HepG2 (cell line): ENCODE measurements at regions not wholly inside any gene's neighbourhood (a gene's known extent, or its start where the extent isn't known, plus 50 kb on each side); places are given as distances from the start of the nearest gene placed in this dataset.

ENCODE experiments used
- ATAC-seq: fragments of 200-7000 bp; cut with Tn5 transposase; 3 replicates; pipeline ENCODE4 v1.9.1; 2020; ENCODE audit warnings: mild to moderate bottlenecking, moderate library complexity
- BruUV-seq: library from RNA; stranded (reverse); fragments of 400-500 nt; replicated peaks from 2 replicates; lab custom pipeline; 2021; lab: Mats Ljungman, UMichigan
- CTCF ChIA-PET: fragments of 300-600 bp; formaldehyde crosslinking; extraction: SDS; loops from one replicate; lab custom pipeline; 2021; ENCODE audit warnings: low total read pairs, inconsistent platforms, low intra/inter-chr PET ratio; lab: Yijun Ruan, JAX
- POLR2A ChIA-PET: fragments of 350-600 bp; sonication (Branson Sonifier 250); formaldehyde crosslinking; loops from one replicate; lab custom pipeline; 2020; ENCODE audit warnings: antibody characterized with exemption, inconsistent platforms; lab: Yijun Ruan, JAX
- DNase-seq: peaks from one replicate; pipeline ENCODE4 v3.0.0-alpha.2; 2015; ENCODE audit warnings: low spot score
- FAIRE-seq: peaks from 3 replicates; lab custom pipeline; 2011; peaks lifted over from hg19 to GRCh38; lab: Jason Lieb, UNC
- H2AFZ ChIP-seq: one replicate; pipeline ENCODE4 v1.6.1; 2011; ENCODE audit warnings: low read length, inconsistent platforms
- H3K27ac ChIP-seq: fragments of 300-600 bp; 3 replicates; pipeline ENCODE4 v1.8.0; 2011; ENCODE audit warnings: mixed run types, mild to moderate bottlenecking, mixed read lengths, low read length, inconsistent platforms; ENCODE audit not compliant: insufficient read depth; ENCODE audit errors: extremely low read length
- H3K27me3 ChIP-seq, 2 experiments: fragments of 200-600 bp in 1 of 2; 2 replicates in 1 of 2; 3 replicates in 1 of 2; pipeline versions ENCODE4 v1.6.0 to v1.8.0; 2011; ENCODE audit warnings: low read length in 2 of 2, mild to moderate bottlenecking in 2 of 2, moderate library complexity in 2 of 2, inconsistent platforms in 1 of 2; ENCODE audit not compliant: insufficient read depth in 2 of 2, control insufficient read depth in 1 of 2
- H3K36me3 ChIP-seq, 2 experiments: fragments of 200-600 bp in 1 of 2; replicated peaks in 1 of 2; 2 replicates in 1 of 2; 3 replicates in 1 of 2; pipeline versions ENCODE4 v1.5.1 to v1.8.0; 2011; ENCODE audit warnings: low read length in 2 of 2, inconsistent platforms in 1 of 2; ENCODE audit not compliant: insufficient read depth in 2 of 2, control insufficient read depth in 1 of 2
- H3K4me1 ChIP-seq: 2 replicates; pipeline ENCODE4 v1.5.1; 2012; ENCODE audit warnings: low read length, inconsistent platforms; ENCODE audit not compliant: insufficient read depth
- H3K4me2 ChIP-seq: 2 replicates; pipeline ENCODE4 v1.6.0; 2011; ENCODE audit warnings: low read depth, low read length, inconsistent platforms
- H3K4me3 ChIP-seq, 3 experiments: fragments of 200-600 bp in 1 of 3; sonication (generic), shearing (Covaris generic) in 1 of 3; replicated peaks in 1 of 3; 2 replicates each; pipeline ENCODE4 v1.5.1; 2011 to 2016; ENCODE audit warnings: low read length in 3 of 3, inconsistent platforms in 2 of 3, low read depth in 2 of 3, mild to moderate bottlenecking in 2 of 3, control low read depth in 1 of 3, mixed read lengths in 1 of 3; ENCODE audit not compliant: insufficient read depth in 1 of 3
- H3K79me2 ChIP-seq: one replicate; pipeline ENCODE4 v1.6.1; 2011; ENCODE audit warnings: low read length, inconsistent platforms; ENCODE audit not compliant: insufficient read depth
- H3K9ac ChIP-seq: 2 replicates; pipeline ENCODE4 v1.6.0; 2011; ENCODE audit warnings: mild to moderate bottlenecking, low read depth, low read length, inconsistent platforms; ENCODE audit not compliant: insufficient read depth
- H3K9me3 ChIP-seq: 2 replicates; pipeline ENCODE4 v1.5.1; 2012; ENCODE audit warnings: mild to moderate bottlenecking, low read length
- H4K20me1 ChIP-seq: 2 replicates; pipeline ENCODE4 v1.6.0; 2011; ENCODE audit warnings: inconsistent platforms, mild to moderate bottlenecking, low read length, moderate library complexity; ENCODE audit not compliant: insufficient read depth
- FOXJ3 ChIP-seq: sonication (generic); formaldehyde crosslinking; IDR thresholded peaks from 2 replicates; pipeline ENCODE4 v1.4.0; 2020; ENCODE audit warnings: missing genetic modification reagents, mild to moderate bottlenecking, borderline replicate concordance
- IKZF4 ChIP-seq: sonication (generic); formaldehyde crosslinking; IDR thresholded peaks from 2 replicates; pipeline ENCODE4 v1.5.1; 2020; ENCODE audit warnings: borderline replicate concordance, mild to moderate bottlenecking, low read depth, missing genetic modification reagents; ENCODE audit errors: not compliant biosample characterization
- MAFG ChIP-seq: sonication (generic); formaldehyde crosslinking; IDR thresholded peaks from 2 replicates; pipeline ENCODE4 v1.5.1; 2020; ENCODE audit warnings: mild to moderate bottlenecking, missing genetic modification reagents
- POLR2A ChIP-seq, 2 experiments: IDR thresholded peaks; 2 replicates each; pipeline ENCODE4 v1.6.1; 2011; ENCODE audit warnings: low read depth in 2 of 2, low read length in 2 of 2, mild to moderate bottlenecking in 1 of 2, moderate library complexity in 1 of 2; ENCODE audit not compliant: insufficient read depth in 1 of 2
- SNAPC2 ChIP-seq: sonication (generic); formaldehyde crosslinking; IDR thresholded peaks from 2 replicates; pipeline ENCODE4 v1.8.1; 2022; ENCODE audit warnings: mild to moderate bottlenecking, missing genetic modification reagents
- ZNF274 ChIP-seq: sonication (generic); formaldehyde crosslinking; IDR thresholded peaks from 2 replicates; pipeline ENCODE4 v1.5.1; 2020; ENCODE audit warnings: mild to moderate bottlenecking, missing genetic modification reagents
- ZNF280D ChIP-seq: sonication (generic); formaldehyde crosslinking; IDR thresholded peaks from 2 replicates; pipeline ENCODE4 v1.5.1; 2020; ENCODE audit warnings: mild to moderate bottlenecking, missing genetic modification reagents
- ZNF3 ChIP-seq: IDR thresholded peaks from 2 replicates; pipeline ENCODE4 v1.7.0; 2017; ENCODE audit warnings: inconsistent platforms
- ZNF547 ChIP-seq: sonication (generic); formaldehyde crosslinking; IDR thresholded peaks from 2 replicates; pipeline ENCODE4 v1.5.1; 2020; ENCODE audit warnings: mild to moderate bottlenecking, missing genetic modification reagents
- ZNF790 ChIP-seq: sonication (generic); formaldehyde crosslinking; IDR thresholded peaks from 2 replicates; pipeline ENCODE4 v1.8.0; 2022; ENCODE audit warnings: missing genetic modification reagents, mild to moderate bottlenecking, borderline replicate concordance
- WGBS: methylation state at CpG from one replicate; pipeline ENCODE4 v1.1.6; 2017; ENCODE audit warnings: low lambda C conversion rate; 5-methylcytosine and 5-hydroxymethylcytosine counted together
- in situ Hi-C: cut with HindIII; loops from 2 replicates; pipeline ENCODE4 v1.10.0; 2017; ENCODE audit warnings: low pct_unique_long_range_greater_than_20kb; ENCODE audit not compliant: extremely low pct_ligation_motif_present
- intact Hi-C: fragments of 100-400 bp; cut with micrococcal nuclease; formaldehyde crosslinking; loops from one replicate; pipeline ENCODE4 v1.10.0; 2022; ENCODE audit not compliant: unreplicated experiment

- TF ChIP-seq ZNF280D (CRISPR knock-in tag): no peak
- no peak for TF ChIP-seq MAFG (CRISPR knock-in tag)
- no peak for TF ChIP-seq SNAPC2 (CRISPR knock-in tag)
- TF ChIP-seq ZNF274 (CRISPR knock-in tag): no peak
- TF ChIP-seq POLR2A (IDR thresholded peaks at IDR 0.05; ENCODE audit: insufficient read depth in 1 of 2, low read depth in 2 of 2, low read length in 2 of 2): no peak
- no peak for TF ChIP-seq FOXJ3 (CRISPR knock-in tag)
- TF ChIP-seq ZNF547 (CRISPR knock-in tag): no peak
- TF ChIP-seq ZNF790 (CRISPR knock-in tag): no peak
- no peak for TF ChIP-seq IKZF4
- TF ChIP-seq ZNF3 (CRISPR knock-in tag): no peak
- Histone ChIP-seq H3K27ac (no peak overlapping the region), H3K9ac (no peak overlapping the region), H3K4me2 (no peak overlapping the region), H2AFZ (no peak overlapping the region), H3K4me3 (no peak overlapping the region), H4K20me1 (no peaks in the 10 kb centered on the region), H3K9me3 (no peaks in the 10 kb centered on the region), H3K4me1 (no peaks in the 10 kb centered on the region), H3K36me3 (no peaks in the 10 kb centered on the region), H3K79me2 (no peaks in the 10 kb centered on the region), H3K27me3 (no peaks in the 10 kb centered on the region)
- in situ Hi-C loops: no loop called here
- CTCF ChIA-PET: no interaction called here
- ATAC-seq (no peak), FAIRE-seq (no peak), DNase-seq (no peak)
- intact Hi-C loops: no loop called here
- POLR2A ChIA-PET: no interaction called here
- 22% methylated on average over 2 of the region's 2 CpGs for WGBS
- BruUV-seq: no TSS peak
These were observed 500.6 kb downstream of the KCTD12 start for GRCh38 chr13:76385586-76385985.
